Peyer's patch (tissue), 4 donors: ENCODE measurements at regions not wholly inside any gene's neighbourhood (a gene's known extent, or its start where the extent isn't known, plus 50 kb on each side); places are given as distances from the start of the nearest gene placed in this dataset.

Experiments used
- CTCF ChIP-seq, 6 experiments: fragments of 450-650 bp in 4 of 6; fragments of 200-600 bp in 2 of 6; sonication (generic) in 1 of 6; IDR thresholded peaks; one replicate each; pipeline ENCODE4 v1.5.1; 2017 to 2019; ENCODE audit warnings: antibody characterized with exemption in 6 of 6, mild to moderate bottlenecking in 3 of 6, moderate library complexity in 1 of 6
- POLR2A ChIP-seq, 2 donors: fragments of 450-650 bp; IDR thresholded peaks; one replicate each; pipeline ENCODE4 v1.5.1; 2017; ENCODE audit warnings: antibody characterized with exemption in 2 of 2, mild to moderate bottlenecking in 2 of 2, moderate library complexity in 2 of 2

- no peak for TF ChIP-seq CTCF (IDR thresholded peaks at IDR 0.05)
- no peak for TF ChIP-seq POLR2A (IDR thresholded peaks at IDR 0.05)
These were observed 1685.9 kb upstream of the TENM3 start for GRCh38 chr4:180557348-180557747.
